Mesothelial cell of epicardium (in vitro differentiated cells): ENCODE measurements at regions not wholly inside any gene's neighbourhood (a gene's known extent, or its start where the extent isn't known, plus 50 kb on each side); places are given as distances from the start of the nearest gene placed in this dataset.

Source experiments
- DNase-seq, 2 experiments: peaks; one replicate each; pipeline ENCODE4 v3.0.0; 2021; ENCODE audit warnings: low spot score in 2 of 2; ENCODE audit not compliant: unreplicated experiment in 2 of 2
- H3K27ac Mint-ChIP-seq: 2 replicates; pipeline ENCODE4 v1.8.0; 2021; ENCODE audit warnings: mixed read lengths
- H3K27me3 Mint-ChIP-seq: 2 replicates; pipeline ENCODE4 v1.8.0; 2021; ENCODE audit warnings: low read depth, mixed read lengths
- H3K36me3 Mint-ChIP-seq: 2 replicates; pipeline ENCODE4 v1.8.0; 2021; ENCODE audit warnings: mixed read lengths
- H3K4me1 Mint-ChIP-seq: 2 replicates; pipeline ENCODE4 v1.8.0; 2021; ENCODE audit warnings: mixed read lengths
- H3K4me3 Mint-ChIP-seq: 2 replicates; pipeline ENCODE4 v1.8.0; 2021; ENCODE audit warnings: mild to moderate bottlenecking, moderate library complexity, mixed read lengths
- H3K9me3 Mint-ChIP-seq: 2 replicates; pipeline ENCODE4 v1.8.0; 2021; ENCODE audit warnings: mixed read lengths
- CTCF ChIP-seq: fragments of 200-600 bp; sonication (generic); IDR thresholded peaks from one replicate; pipeline ENCODE4 v1.5.0; 2021; ENCODE audit warnings: antibody characterized with exemption; ENCODE audit not compliant: unreplicated experiment

DNA sequence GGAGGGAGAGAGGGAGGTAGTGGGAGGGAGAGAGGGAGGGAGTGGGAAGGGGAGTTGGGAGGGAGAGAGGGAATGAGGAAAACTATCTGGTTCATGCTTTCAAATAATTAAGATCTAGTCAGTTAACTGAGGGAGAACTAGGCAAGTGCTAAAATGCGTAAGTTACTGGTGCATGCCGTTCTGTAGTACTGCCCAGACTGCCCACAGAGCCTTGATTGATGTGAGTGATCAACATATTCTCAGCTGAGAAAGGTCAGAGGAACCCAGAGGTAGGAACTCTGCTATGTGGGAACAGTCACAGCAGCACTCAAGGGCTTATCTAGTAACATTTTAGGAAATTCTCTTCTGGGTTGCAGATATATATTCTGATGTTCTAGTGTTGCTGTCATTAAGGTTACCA, 149.8 kb upstream of the ROBO1 start:
- no peak overlapping the region for H3K27ac Mint-ChIP-seq
- H3K4me3 Mint-ChIP-seq: no peak overlapping the region
- no peaks in the 10 kb centered on the region for H3K9me3 Mint-ChIP-seq
- TF ChIP-seq CTCF: no peak
- no peak for DNase-seq
- H3K27me3 Mint-ChIP-seq: no peaks in the 10 kb centered on the region
- no peaks in the 10 kb centered on the region for H3K36me3 Mint-ChIP-seq
- peaks cover 2% of the 10 kb centered on the region for H3K4me1 Mint-ChIP-seq

- no peak for TF ChIP-seq CTCF
- DNase-seq: no peak
- H3K4me1 Mint-ChIP-seq: peaks cover 12% of the 10 kb centered on the region
- H3K9me3 Mint-ChIP-seq: no peaks in the 10 kb centered on the region
- H3K27me3 Mint-ChIP-seq: no peaks in the 10 kb centered on the region
- H3K4me3 Mint-ChIP-seq: no peak overlapping the region
- no peaks in the 10 kb centered on the region for H3K36me3 Mint-ChIP-seq
- H3K27ac Mint-ChIP-seq: no peak overlapping the region
These were observed 142.5 kb upstream of the ROBO1 start for GRCh38 chr3:79910337-79910736.

GRCh38 chr3:79906106-79906505, 138.3 kb upstream of the ROBO1 start:
- H3K27ac Mint-ChIP-seq: no peak overlapping the region
- no peaks in the 10 kb centered on the region for H3K36me3 Mint-ChIP-seq
- H3K4me1 Mint-ChIP-seq: peaks cover 22% of the 10 kb centered on the region
- no peak for DNase-seq
- H3K9me3 Mint-ChIP-seq: no peaks in the 10 kb centered on the region
- H3K27me3 Mint-ChIP-seq: no peaks in the 10 kb centered on the region
- TF ChIP-seq CTCF: no peak
- no peak overlapping the region for H3K4me3 Mint-ChIP-seq

DNA sequence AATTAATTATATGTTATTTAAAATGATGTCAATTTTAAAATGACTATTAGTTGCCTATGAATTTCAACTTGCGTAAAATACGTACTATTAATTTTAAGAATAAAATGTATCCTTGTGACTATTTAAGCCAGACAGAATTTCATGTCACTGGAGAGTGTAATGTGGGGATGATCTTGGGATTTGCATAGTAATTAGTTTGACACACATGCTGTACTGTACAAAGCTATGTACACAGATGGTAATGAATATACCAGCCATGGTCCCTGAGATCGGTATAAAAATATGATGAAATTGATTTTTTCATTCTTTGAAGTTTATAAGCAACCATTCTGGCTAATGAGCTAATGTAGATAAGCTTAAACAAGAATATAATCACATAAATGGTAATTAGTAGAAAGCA, 134.4 kb upstream of the ROBO1 start:
- H3K9me3 Mint-ChIP-seq: no peaks in the 10 kb centered on the region
- no peak overlapping the region for H3K27ac Mint-ChIP-seq
- no peak overlapping the region for H3K4me3 Mint-ChIP-seq
- peaks cover 19% of the 10 kb centered on the region for H3K4me1 Mint-ChIP-seq
- no peak for TF ChIP-seq CTCF
- no peak for DNase-seq
- H3K27me3 Mint-ChIP-seq: no peaks in the 10 kb centered on the region
- H3K36me3 Mint-ChIP-seq: no peaks in the 10 kb centered on the region

- Mint-ChIP-seq H3K4me3 (no peak overlapping the region), H3K27me3 (no peaks in the 10 kb centered on the region), H3K9me3 (no peaks in the 10 kb centered on the region), H3K4me1 (peaks cover 7% of the 10 kb centered on the region), H3K27ac (no peak overlapping the region), H3K36me3 (no peaks in the 10 kb centered on the region)
- no peak for TF ChIP-seq CTCF
- DNase-seq: no peak
These were observed 131.1 kb upstream of the ROBO1 start for GRCh38 chr3:79898907-79899306.

- no peak overlapping the region for H3K4me3 Mint-ChIP-seq
- no peak overlapping the region for H3K27ac Mint-ChIP-seq
- no peaks in the 10 kb centered on the region for H3K4me1 Mint-ChIP-seq
- no peaks in the 10 kb centered on the region for H3K27me3 Mint-ChIP-seq
- DNase-seq: no peak
- no peaks in the 10 kb centered on the region for H3K9me3 Mint-ChIP-seq
- TF ChIP-seq CTCF: no peak
- no peaks in the 10 kb centered on the region for H3K36me3 Mint-ChIP-seq
These were observed 128.3 kb upstream of the ROBO1 start for GRCh38 chr3:79896086-79896485.
